Coronary artery (tissue), 2 donors: ENCODE measurements at regions not wholly inside any gene's neighbourhood (a gene's known extent, or its start where the extent isn't known, plus 50 kb on each side); places are given as distances from the start of the nearest gene placed in this dataset.

ENCODE experiments used
- DNase-seq: peaks from one replicate; pipeline ENCODE4 v3.0.0-alpha.2; 2017; ENCODE audit warnings: low spot score
- H3K27ac ChIP-seq, 2 donors: fragments of 200-600 bp; sonication (generic); one replicate each; pipeline ENCODE4 v1.5.1; 2016 to 2019
- H3K4me3 ChIP-seq: fragments of 200-600 bp; sonication (generic); 2 replicates; pipeline ENCODE4 v1.5.1; 2016; ENCODE audit warnings: mild to moderate bottlenecking, moderate library complexity
- CTCF ChIP-seq: fragments of 200-600 bp; sonication (generic); IDR thresholded peaks from one replicate; pipeline ENCODE4 v1.5.1; 2019; ENCODE audit warnings: antibody characterized with exemption

GRCh38 chr2:57962861-57963260, 83.7 kb upstream of the VRK2 start:
- Histone ChIP-seq H3K4me3 (no peak overlapping the region), H3K27ac (no peak overlapping the region)
- no peak for TF ChIP-seq CTCF
- no peak for DNase-seq

GRCh38 chr2:57965219-57965618, 81.4 kb upstream of the VRK2 start:
- H3K27ac ChIP-seq: no peak overlapping the region
- DNase-seq: no peak
- H3K4me3 ChIP-seq: no peak overlapping the region
- no peak for TF ChIP-seq CTCF

- Histone ChIP-seq H3K27ac (no peak overlapping the region), H3K4me3 (no peak overlapping the region)
- no peak for DNase-seq
- no peak for TF ChIP-seq CTCF
Measured at GRCh38 chr2:57965961-57966360, 80.6 kb upstream of the VRK2 start.

- no peak overlapping the region for H3K4me3 ChIP-seq
- H3K27ac ChIP-seq: no peak overlapping the region
- no peak for TF ChIP-seq CTCF
- DNase-seq: no peak
Measured at GRCh38 chr2:57973621-57974186, 72.9 kb upstream of the VRK2 start.

- no peak for TF ChIP-seq CTCF
- Histone ChIP-seq H3K27ac (no peak overlapping the region), H3K4me3 (no peak overlapping the region)
- no peak for DNase-seq
Measured at GRCh38 chr2:57979158-57979557, 67.4 kb upstream of the VRK2 start.

GRCh38 chr2:57981083-57981768, 65.4 kb upstream of the VRK2 start:
- no peak for TF ChIP-seq CTCF
- no peak overlapping the region for H3K27ac ChIP-seq
- no peak for DNase-seq
- H3K4me3 ChIP-seq: no peak overlapping the region
